NCI-H774 (cell line): ENCODE measurements at regions not wholly inside any gene's neighbourhood (a gene's known extent, or its start where the extent isn't known, plus 50 kb on each side); places are given as distances from the start of the nearest gene placed in this dataset.
"Not testable (repeated sequence)": the region's sequence is repeated elsewhere in the genome, so short reads cannot be mapped to it uniquely, and the experiment has no call there.

Source experiments
- DNase-seq: peaks from one replicate; lab custom pipeline; 2025; lab: John Stamatoyannopoulos, UW

GRCh38 chr19:30817197-30817596 is 445.0 kb downstream of the ZNF536 start:
- no peak for DNase-seq

- no peak for DNase-seq
Observed at GRCh38 chr19:30815889-30816580, 443.9 kb downstream of the ZNF536 start.

- DNase-seq: no peak
Observed at GRCh38 chr19:30812099-30812678, 440.0 kb downstream of the ZNF536 start.

GRCh38 chr19:30811397-30812098 is 439.4 kb downstream of the ZNF536 start:
- no peak for DNase-seq

GRCh38 chr19:30810726-30811125 is 438.5 kb downstream of the ZNF536 start:
- DNase-seq: no peak

- no peak for DNase-seq
Observed at GRCh38 chr19:30807278-30807677, 435.1 kb downstream of the ZNF536 start.

- DNase-seq: no peak
Observed at GRCh38 chr19:30806311-30806710, 434.1 kb downstream of the ZNF536 start.

- no peak for DNase-seq
Observed at GRCh38 chr19:30804751-30805150, 432.6 kb downstream of the ZNF536 start.

- not testable (repeated sequence) for DNase-seq
Observed at GRCh38 chr19:30804333-30804732, 432.1 kb downstream of the ZNF536 start.

- DNase-seq: no peak
Observed at GRCh38 chr19:30802424-30803013, 430.3 kb downstream of the ZNF536 start.

- DNase-seq: no peak
Observed at GRCh38 chr19:30799865-30800755, 427.9 kb downstream of the ZNF536 start.

GRCh38 chr19:30795727-30796126 is 423.5 kb downstream of the ZNF536 start:
- DNase-seq: no peak

- no peak for DNase-seq
Observed at GRCh38 chr19:30792561-30793505, 420.6 kb downstream of the ZNF536 start.

- DNase-seq: no peak
Observed at GRCh38 chr19:30791088-30791487, 418.9 kb downstream of the ZNF536 start.

- no peak for DNase-seq
Observed at GRCh38 chr19:30790056-30790680, 418.0 kb downstream of the ZNF536 start.

- DNase-seq: no peak
Observed at GRCh38 chr19:30788105-30788765, 416.1 kb downstream of the ZNF536 start.

- no peak for DNase-seq
Observed at GRCh38 chr19:30785458-30786137, 413.4 kb downstream of the ZNF536 start.

GRCh38 chr19:30784850-30785457 is 412.8 kb downstream of the ZNF536 start:
- DNase-seq: no peak

- DNase-seq: no peak
Observed at GRCh38 chr19:30783936-30784335, 411.8 kb downstream of the ZNF536 start.
